ENCODE measurements at regions not wholly inside any gene's neighbourhood (a gene's known extent, or its start where the extent isn't known, plus 50 kb on each side); places are given as distances from the start of the nearest gene placed in this dataset.

GRCh38 chr5:153258469-153258868, 232.0 kb upstream of the GRIA1 start:
- TF ChIP-seq YY1 (IDR thresholded peaks at IDR 0.05; ENCODE audit: low read depth) (no peak), CEBPB (IDR thresholded peaks at IDR 0.05) (no peak), NFIC (IDR thresholded peaks at IDR 0.05) (no peak), REST (IDR thresholded peaks at IDR 0.05; ENCODE audit: low read depth) (no peak), EGR1 (IDR thresholded peaks at IDR 0.05) (no peak)

All from Ishikawa (cell line).